ENCODE measurements at regions not wholly inside any gene's neighbourhood (a gene's known extent, or its start where the extent isn't known, plus 50 kb on each side); places are given as distances from the start of the nearest gene placed in this dataset.

GRCh38 chr12:60398547-60398946, 802.7 kb downstream of the SLC16A7 start:
- Histone ChIP-seq H3K4me3 (no peak overlapping the region), H3K27ac (no peak overlapping the region), H3K27me3 (replicated peaks; ENCODE audit: insufficient read depth) (no peaks in the 10 kb centered on the region), H3K36me3 (no peaks in the 10 kb centered on the region), H3K9me3 (no peaks in the 10 kb centered on the region), H3K4me1 (replicated peaks) (no peaks in the 10 kb centered on the region)
- DNase-seq (ENCODE audit: low spot score), result no peak
- intact Hi-C loops (cut with DNase I), result no loop called here
- 83% methylated on average over 1 of the region's 1 CpG for WGBS
- TF ChIP-seq POLR2A (IDR thresholded peaks at IDR 0.05), result no peak

GRCh38 chr12:60399064-60399463, 803.2 kb downstream of the SLC16A7 start:
- no peaks in the 10 kb centered on the region for H3K9me3 ChIP-seq
- TF ChIP-seq POLR2AphosphoS5 (IDR thresholded peaks at IDR 0.05), result no peak
- no peak for TF ChIP-seq POLR2A (IDR thresholded peaks at IDR 0.05)
- no peak for TF ChIP-seq CTCF (IDR thresholded peaks at IDR 0.05)
- no peak overlapping the region for H3K27ac ChIP-seq
- H3K27me3 ChIP-seq (replicated peaks; ENCODE audit: insufficient read depth), result no peaks in the 10 kb centered on the region
- H3K4me3 ChIP-seq, result no peak overlapping the region
- DNase-seq (ENCODE audit: low spot score), result no peak
- intact Hi-C loops (cut with DNase I), result no loop called here
- H3K36me3 ChIP-seq, result no peaks in the 10 kb centered on the region
- 94% methylated on average over 5 of the region's 5 CpGs for WGBS
- H3K4me1 ChIP-seq (replicated peaks), result no peaks in the 10 kb centered on the region

GRCh38 chr12:60402996-60403395, 807.2 kb downstream of the SLC16A7 start:
- H3K9me3 ChIP-seq, result no peaks in the 10 kb centered on the region
- no peaks in the 10 kb centered on the region for H3K4me1 ChIP-seq (replicated peaks)
- intact Hi-C loops (cut with DNase I), result no loop called here
- H3K27me3 ChIP-seq (replicated peaks; ENCODE audit: insufficient read depth), result no peaks in the 10 kb centered on the region
- no peak overlapping the region for H3K27ac ChIP-seq
- 68% methylated on average over 3 of the region's 3 CpGs for WGBS
- no peak for DNase-seq (ENCODE audit: low spot score)
- H3K36me3 ChIP-seq, result no peaks in the 10 kb centered on the region
- no peak overlapping the region for H3K4me3 ChIP-seq
- TF ChIP-seq POLR2A (IDR thresholded peaks at IDR 0.05) (no peak), CTCF (IDR thresholded peaks at IDR 0.05) (no peak), POLR2AphosphoS5 (IDR thresholded peaks at IDR 0.05) (no peak)

- WGBS, result 85% methylated on average over 1 of the region's 1 CpG
- Histone ChIP-seq H3K4me3 (no peak overlapping the region), H3K36me3 (no peaks in the 10 kb centered on the region), H3K27me3 (replicated peaks; ENCODE audit: insufficient read depth) (no peaks in the 10 kb centered on the region), H3K4me1 (replicated peaks) (no peaks in the 10 kb centered on the region), H3K9me3 (no peaks in the 10 kb centered on the region), H3K27ac (no peak overlapping the region)
- TF ChIP-seq POLR2A (IDR thresholded peaks at IDR 0.05), result no peak
- TF ChIP-seq CTCF (IDR thresholded peaks at IDR 0.05), result no peak
- no peak for TF ChIP-seq POLR2AphosphoS5 (IDR thresholded peaks at IDR 0.05)
- intact Hi-C loops (cut with DNase I), result no loop called here
- no peak for DNase-seq (ENCODE audit: low spot score)
Observed at GRCh38 chr12:60415351-60415750, 819.5 kb downstream of the SLC16A7 start.

- DNase-seq (ENCODE audit: low spot score), result no peak
- 75% methylated on average over 2 of the region's 2 CpGs for WGBS
- Histone ChIP-seq H3K4me3 (no peak overlapping the region), H3K36me3 (no peaks in the 10 kb centered on the region), H3K27me3 (replicated peaks; ENCODE audit: insufficient read depth) (no peaks in the 10 kb centered on the region), H3K9me3 (no peaks in the 10 kb centered on the region), H3K4me1 (replicated peaks) (no peaks in the 10 kb centered on the region), H3K27ac (no peak overlapping the region)
- TF ChIP-seq CTCF (IDR thresholded peaks at IDR 0.05), result no peak
- TF ChIP-seq POLR2A (IDR thresholded peaks at IDR 0.05), result no peak
- TF ChIP-seq POLR2AphosphoS5 (IDR thresholded peaks at IDR 0.05), result no peak
- intact Hi-C loops (cut with DNase I), result no loop called here
Observed at GRCh38 chr12:60419986-60420385, 824.2 kb downstream of the SLC16A7 start.

All from prostate gland (tissue), 2 donors.